ENCODE measurements at regions not wholly inside any gene's neighbourhood (a gene's known extent, or its start where the extent isn't known, plus 50 kb on each side); places are given as distances from the start of the nearest gene placed in this dataset.

- TF ChIP-seq EZH2phosphoT487 (IDR thresholded peaks at IDR 0.05; ENCODE audit: insufficient read depth, low read depth) = no peak
- TF ChIP-seq EZH2 (IDR thresholded peaks at IDR 0.05; ENCODE audit: insufficient read depth, poor library complexity, severe bottlenecking) = no peak
Measured at GRCh38 chr9:26392639-26393038, 500.0 kb downstream of the CAAP1 start.
